H9 (cell line): ENCODE measurements at regions not wholly inside any gene's neighbourhood (a gene's known extent, or its start where the extent isn't known, plus 50 kb on each side); places are given as distances from the start of the nearest gene placed in this dataset.

Experiments used
- DNase-seq: peaks from one replicate; pipeline ENCODE4 v3.0.0-alpha.2; 2017
- H2AFZ ChIP-seq: one replicate; pipeline ENCODE4 v1.6.1; 2013; ENCODE audit warnings: mild to moderate bottlenecking, low read length, control low read depth, moderate library complexity
- H2AK5ac ChIP-seq: 2 replicates; pipeline ENCODE4 v1.6.1; 2013; ENCODE audit warnings: low read length, control low read depth, mixed read lengths; ENCODE audit not compliant: insufficient read length
- H2BK120ac ChIP-seq: one replicate; pipeline ENCODE4 v1.6.1; 2013; ENCODE audit warnings: low read depth, mild to moderate bottlenecking, low read length, control low read depth, inconsistent platforms; ENCODE audit not compliant: poor library complexity, severe bottlenecking
- H2BK12ac ChIP-seq: 2 replicates; pipeline ENCODE4 v1.6.1; 2013; ENCODE audit warnings: low read length, control low read depth, mixed read lengths, low read depth; ENCODE audit not compliant: insufficient read length
- H2BK15ac ChIP-seq: 2 replicates; pipeline ENCODE4 v1.6.1; 2013; ENCODE audit warnings: low read depth, low read length, control low read depth
- H2BK20ac ChIP-seq: one replicate; pipeline ENCODE4 v1.6.1; 2013; ENCODE audit warnings: low read depth, mild to moderate bottlenecking, low read length, control low read depth, inconsistent platforms; ENCODE audit not compliant: poor library complexity, severe bottlenecking
- H2BK5ac ChIP-seq: 2 replicates; pipeline ENCODE4 v1.6.1; 2013; ENCODE audit warnings: low read length, control low read depth, mixed read lengths; ENCODE audit not compliant: insufficient read length
- H3K14ac ChIP-seq: 2 replicates; pipeline ENCODE4 v1.6.1; 2013; ENCODE audit warnings: low read length, control low read depth; ENCODE audit not compliant: insufficient read depth
- H3K18ac ChIP-seq: 2 replicates; pipeline ENCODE4 v1.6.1; 2013; ENCODE audit warnings: low read depth, mild to moderate bottlenecking, mixed read lengths, low read length, control low read depth; ENCODE audit not compliant: insufficient read length
- H3K23ac ChIP-seq: 2 replicates; pipeline ENCODE4 v1.6.1; 2013; ENCODE audit warnings: low read length, control low read depth, mixed read lengths, low read depth; ENCODE audit not compliant: insufficient read length
- H3K23me2 ChIP-seq: 2 replicates; pipeline ENCODE4 v1.6.1; 2013; ENCODE audit warnings: low read depth, mild to moderate bottlenecking, mixed read lengths, low read length, control low read depth; ENCODE audit not compliant: insufficient read length, poor library complexity, severe bottlenecking
- H3K27ac ChIP-seq: 2 replicates; pipeline ENCODE4 v1.5.1; 2013; ENCODE audit warnings: low read length, control low read depth, mixed read lengths, low read depth; ENCODE audit not compliant: insufficient read length
- H3K27me3 ChIP-seq: 2 replicates; pipeline ENCODE4 v1.6.1; 2013; ENCODE audit warnings: low read length, control low read depth, inconsistent platforms; ENCODE audit not compliant: insufficient read depth
- H3K4ac ChIP-seq: 2 replicates; pipeline ENCODE4 v1.6.1; 2013; ENCODE audit warnings: low read depth, mild to moderate bottlenecking, control low read depth, inconsistent platforms, low read length, moderate library complexity
- H3K4me1 ChIP-seq: 2 replicates; pipeline ENCODE4 v1.6.1; 2013; ENCODE audit warnings: low read length, control low read depth, inconsistent platforms; ENCODE audit not compliant: insufficient read depth
- H3K4me2 ChIP-seq: 2 replicates; pipeline ENCODE4 v1.6.1; 2013; ENCODE audit warnings: low read length, control low read depth, mixed read lengths; ENCODE audit not compliant: insufficient read length, insufficient read depth
- H3K56ac ChIP-seq: 2 replicates; pipeline ENCODE4 v1.6.1; 2013; ENCODE audit warnings: low read depth, mild to moderate bottlenecking, mixed read lengths, low read length, control low read depth; ENCODE audit not compliant: insufficient read length
- H3K79me1 ChIP-seq: 2 replicates; pipeline ENCODE4 v1.6.1; 2013; ENCODE audit warnings: low read depth, mild to moderate bottlenecking, moderate library complexity, low read length, control low read depth, inconsistent platforms; ENCODE audit not compliant: insufficient read depth, poor library complexity, severe bottlenecking
- H3K79me2 ChIP-seq: 2 replicates; pipeline ENCODE4 v1.6.1; 2013; ENCODE audit warnings: low read length, control low read depth, inconsistent platforms; ENCODE audit not compliant: insufficient read depth
- H3K9ac ChIP-seq: 2 replicates; pipeline ENCODE4 v1.6.1; 2013; ENCODE audit warnings: low read length, control low read depth, mixed read lengths; ENCODE audit not compliant: insufficient read length; ENCODE audit errors: extremely low read depth
- H3K9me3 ChIP-seq: one replicate; pipeline ENCODE4 v1.6.1; 2013; ENCODE audit warnings: low read depth, low read length, inconsistent platforms; ENCODE audit not compliant: control insufficient read depth
- H3T11ph ChIP-seq: one replicate; pipeline ENCODE4 v1.6.1; 2013; ENCODE audit warnings: mild to moderate bottlenecking, low read length, control low read depth, inconsistent platforms
- H4K20me1 ChIP-seq: one replicate; pipeline ENCODE4 v1.6.1; 2013; ENCODE audit not compliant: control insufficient read depth, insufficient read length, insufficient read depth
- H4K5ac ChIP-seq: 2 replicates; pipeline ENCODE4 v1.6.1; 2013; ENCODE audit warnings: low read depth, mild to moderate bottlenecking, mixed read lengths, low read length, control low read depth; ENCODE audit not compliant: insufficient read length
- H4K8ac ChIP-seq: replicated peaks from 2 replicates; pipeline ENCODE4 v1.6.1; 2013; ENCODE audit warnings: low read length, control low read depth, mixed read lengths, low read depth; ENCODE audit not compliant: insufficient read length
- H4K91ac ChIP-seq: 2 replicates; pipeline ENCODE4 v1.6.1; 2013; ENCODE audit warnings: low read depth, mild to moderate bottlenecking, moderate library complexity, mixed read lengths, low read length, control low read depth; ENCODE audit not compliant: insufficient read length
- H3K27ac Mint-ChIP-seq, 3 experiments: 2 replicates in 2 of 3; 3 replicates in 1 of 3; pipeline ENCODE4 v1.8.0; 2020 to 2021; ENCODE audit warnings: mixed read lengths in 3 of 3, mild to moderate bottlenecking in 1 of 3, moderate library complexity in 1 of 3
- H3K27me3 Mint-ChIP-seq: 2 replicates; pipeline ENCODE4 v1.8.0; 2021; ENCODE audit warnings: low read depth, mild to moderate bottlenecking, moderate library complexity, mixed read lengths
- H3K36me3 Mint-ChIP-seq, 3 experiments: 2 replicates in 2 of 3; 3 replicates in 1 of 3; pipeline ENCODE4 v1.8.0; 2020 to 2021; ENCODE audit warnings: low read depth in 3 of 3, mixed read lengths in 3 of 3; ENCODE audit not compliant: insufficient read depth in 1 of 3
- H3K4me1 Mint-ChIP-seq, 2 experiments: 2 replicates each; pipeline ENCODE4 v1.8.0; 2020; ENCODE audit warnings: mixed read lengths in 2 of 2
- H3K4me3 Mint-ChIP-seq, 2 experiments: 2 replicates in 1 of 2; 3 replicates in 1 of 2; pipeline ENCODE4 v1.8.0; 2020 to 2021; ENCODE audit warnings: mild to moderate bottlenecking in 2 of 2, mixed read lengths in 2 of 2, moderate library complexity in 1 of 2
- H3K9me3 Mint-ChIP-seq, 2 experiments: 2 replicates in 1 of 2; 3 replicates in 1 of 2; pipeline ENCODE4 v1.8.0; 2020; ENCODE audit warnings: mild to moderate bottlenecking in 2 of 2, mixed read lengths in 2 of 2, moderate library complexity in 1 of 2
- WGBS: extraction: QIAGEN DNeasy Blood & Tissue Kit; methylation state at CpG from one replicate; pipeline ENCODE4 v1.1.7; 2013; ENCODE audit warnings: missing lambda C conversion rate, low lambda C conversion rate, mixed read lengths; ENCODE audit not compliant: insufficient read length; ENCODE audit errors: extremely low coverage; 5-methylcytosine and 5-hydroxymethylcytosine counted together
- TF ChIP-seq, protein P1 (sequence below): fragments of 200-600 bp; sonication (generic); conservative IDR thresholded peaks from 3 replicates; pipeline ENCODE4 v1.8.0; 2021; ENCODE audit warnings: antibody characterized with exemption, mild to moderate bottlenecking

GRCh38 chr5:168165977-168166376 is 125.5 kb upstream of the WWC1 start:
- H3K4me1 Mint-ChIP-seq: peaks cover 36 to 47% of the 10 kb centered on the region in 2 experiments
- Histone ChIP-seq H3K27ac (no peak overlapping the region), H3K23ac (no peak overlapping the region), H2BK120ac (no peak overlapping the region), H4K20me1 (no peaks in the 10 kb centered on the region), H4K8ac (no peak overlapping the region), H3K23me2 (no peaks in the 10 kb centered on the region), H3K27me3 (no peaks in the 10 kb centered on the region), H2BK5ac (no peak overlapping the region), H3T11ph (no peak overlapping the region), H3K4me2 (no peak overlapping the region), H3K9ac (no peak overlapping the region), H3K56ac (no peak overlapping the region), H3K79me2 (no peaks in the 10 kb centered on the region), H3K4ac (no peak overlapping the region), H2AFZ (no peak overlapping the region), H3K79me1 (no peaks in the 10 kb centered on the region), H2AK5ac (no peak overlapping the region), H3K4me1 (0 out of 2 replicates have a peak, but pooled peaks cover 2% of the 10 kb centered on the region), H3K9me3 (no peaks in the 10 kb centered on the region), H3K18ac (no peak overlapping the region), H2BK12ac (no peak overlapping the region), H4K91ac (no peak overlapping the region), H4K5ac (no peak overlapping the region), H2BK15ac (no peak overlapping the region), H2BK20ac (no peak overlapping the region), H3K14ac (no peak overlapping the region)
- no peaks in the 10 kb centered on the region for H3K27me3 Mint-ChIP-seq
- H3K27ac Mint-ChIP-seq: peak overlapping the region in 2 of 3 experiments; percentile 48 to 86; a peak in 5 of 7 replicates
- TF ChIP-seq, protein P1, sequence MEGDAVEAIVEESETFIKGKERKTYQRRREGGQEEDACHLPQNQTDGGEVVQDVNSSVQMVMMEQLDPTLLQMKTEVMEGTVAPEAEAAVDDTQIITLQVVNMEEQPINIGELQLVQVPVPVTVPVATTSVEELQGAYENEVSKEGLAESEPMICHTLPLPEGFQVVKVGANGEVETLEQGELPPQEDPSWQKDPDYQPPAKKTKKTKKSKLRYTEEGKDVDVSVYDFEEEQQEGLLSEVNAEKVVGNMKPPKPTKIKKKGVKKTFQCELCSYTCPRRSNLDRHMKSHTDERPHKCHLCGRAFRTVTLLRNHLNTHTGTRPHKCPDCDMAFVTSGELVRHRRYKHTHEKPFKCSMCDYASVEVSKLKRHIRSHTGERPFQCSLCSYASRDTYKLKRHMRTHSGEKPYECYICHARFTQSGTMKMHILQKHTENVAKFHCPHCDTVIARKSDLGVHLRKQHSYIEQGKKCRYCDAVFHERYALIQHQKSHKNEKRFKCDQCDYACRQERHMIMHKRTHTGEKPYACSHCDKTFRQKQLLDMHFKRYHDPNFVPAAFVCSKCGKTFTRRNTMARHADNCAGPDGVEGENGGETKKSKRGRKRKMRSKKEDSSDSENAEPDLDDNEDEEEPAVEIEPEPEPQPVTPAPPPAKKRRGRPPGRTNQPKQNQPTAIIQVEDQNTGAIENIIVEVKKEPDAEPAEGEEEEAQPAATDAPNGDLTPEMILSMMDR: no peak
- H3K36me3 Mint-ChIP-seq: no peaks in the 10 kb centered on the region
- no peak for DNase-seq
- H3K9me3 Mint-ChIP-seq: no peaks in the 10 kb centered on the region
- WGBS: no CpG with 5 or more reads among the region's 5 CpGs
- H3K4me3 Mint-ChIP-seq: peak overlapping the region in 1 of 2 experiments; percentile 19; a peak in 3 of 5 replicates
